Panc1 (cell line): ENCODE measurements at regions not wholly inside any gene's neighbourhood (a gene's known extent, or its start where the extent isn't known, plus 50 kb on each side); places are given as distances from the start of the nearest gene placed in this dataset.

Source experiments
- ATAC-seq: fragments of 200-7000 bp; cut with Tn5 transposase; 2 replicates; pipeline ENCODE4 v1.9.1; 2020; ENCODE audit warnings: mild to moderate bottlenecking, moderate library complexity
- BruUV-seq: library from RNA; stranded (reverse); fragments of 400-500 nt; replicated peaks from 2 replicates; lab custom pipeline; 2021; lab: Mats Ljungman, UMichigan
- CTCF ChIA-PET: fragments of 300-600 bp; sonication (Branson Sonifier 250); formaldehyde crosslinking; loops from one replicate; lab custom pipeline; 2022; ENCODE audit warnings: antibody characterized with exemption; lab: Charles Lee
- POLR2A ChIA-PET: fragments of 300-600 bp; sonication (Branson Sonifier 250); formaldehyde crosslinking; loops from one replicate; lab custom pipeline; 2022; ENCODE audit warnings: antibody characterized with exemption; lab: Charles Lee
- DNase-seq: peaks from one replicate; pipeline ENCODE4 v3.0.0-alpha.2; 2010; ENCODE audit warnings: low read depth, low spot score
- H3K27ac ChIP-seq: 2 replicates; pipeline ENCODE4 v1.5.1; 2011; ENCODE audit warnings: mild to moderate bottlenecking, low read length, inconsistent platforms
- H3K27me3 ChIP-seq: fragments of 200-500 bp; sonication (Bioruptor generic); 2 replicates; pipeline ENCODE4 v1.6.0; 2014; ENCODE audit warnings: low read length, inconsistent platforms; ENCODE audit not compliant: control insufficient read depth, insufficient read depth
- H3K36me3 ChIP-seq: fragments of 200-500 bp; sonication (Bioruptor generic); 2 replicates; pipeline ENCODE4 v1.5.1; 2014; ENCODE audit warnings: inconsistent platforms, mild to moderate bottlenecking, low read length, moderate library complexity; ENCODE audit not compliant: control insufficient read depth, insufficient read depth
- H3K4me1 ChIP-seq: 2 replicates; pipeline ENCODE4 v1.5.1; 2011; ENCODE audit warnings: inconsistent platforms, mild to moderate bottlenecking, low read length, moderate library complexity; ENCODE audit not compliant: control insufficient read depth, insufficient read depth
- H3K4me3 ChIP-seq, 2 experiments: 2 replicates each; pipeline ENCODE4 v1.5.1; 2011 to 2012; ENCODE audit warnings: low read depth in 2 of 2, low read length in 2 of 2, mild to moderate bottlenecking in 2 of 2, inconsistent platforms in 1 of 2, moderate library complexity in 1 of 2
- H3K9me3 ChIP-seq: fragments of 200-500 bp; sonication (Bioruptor generic); 2 replicates; pipeline ENCODE4 v1.5.1; 2014; ENCODE audit warnings: low read depth, mild to moderate bottlenecking, inconsistent platforms, low read length, moderate library complexity; ENCODE audit not compliant: control insufficient read depth, insufficient read depth
- POLR2AphosphoS5 ChIP-seq: IDR thresholded peaks from 2 replicates; pipeline ENCODE4 v1.6.1; 2012; ENCODE audit warnings: mild to moderate bottlenecking, low read depth, low read length, moderate library complexity
- REST ChIP-seq, 2 experiments: IDR thresholded peaks; 2 replicates each; pipeline ENCODE4 v1.6.1; 2011 to 2012; ENCODE audit warnings: low read depth in 2 of 2, control low read depth in 1 of 2, low read length in 1 of 2, mild to moderate bottlenecking in 1 of 2, moderate library complexity in 1 of 2; ENCODE audit not compliant: insufficient read depth in 1 of 2
- SIN3A ChIP-seq: IDR thresholded peaks from 2 replicates; pipeline ENCODE4 v1.6.1; 2012; ENCODE audit warnings: low read depth, mild to moderate bottlenecking, low read length, moderate library complexity, borderline replicate concordance; ENCODE audit not compliant: insufficient read depth
- TCF7L2 ChIP-seq: IDR thresholded peaks from 2 replicates; pipeline ENCODE4 v1.6.1; 2011; ENCODE audit warnings: mild to moderate bottlenecking, low read depth, low read length, inconsistent platforms
- in situ Hi-C: cut with HindIII; loops from 2 replicates; pipeline ENCODE4 v1.10.0; 2016; ENCODE audit warnings: low sequenced_read_pairs, low pct_unique_long_range_greater_than_20kb
- intact Hi-C: fragments of 100-400 bp; cut with micrococcal nuclease; formaldehyde crosslinking; loops from one replicate; pipeline ENCODE4 v1.10.0; 2022; ENCODE audit not compliant: unreplicated experiment
- TF ChIP-seq, protein P1 (sequence below): fragments of 450-650 bp; IDR thresholded peaks from 2 replicates; pipeline ENCODE4 v1.5.1; 2017; ENCODE audit warnings: mild to moderate bottlenecking

DNA sequence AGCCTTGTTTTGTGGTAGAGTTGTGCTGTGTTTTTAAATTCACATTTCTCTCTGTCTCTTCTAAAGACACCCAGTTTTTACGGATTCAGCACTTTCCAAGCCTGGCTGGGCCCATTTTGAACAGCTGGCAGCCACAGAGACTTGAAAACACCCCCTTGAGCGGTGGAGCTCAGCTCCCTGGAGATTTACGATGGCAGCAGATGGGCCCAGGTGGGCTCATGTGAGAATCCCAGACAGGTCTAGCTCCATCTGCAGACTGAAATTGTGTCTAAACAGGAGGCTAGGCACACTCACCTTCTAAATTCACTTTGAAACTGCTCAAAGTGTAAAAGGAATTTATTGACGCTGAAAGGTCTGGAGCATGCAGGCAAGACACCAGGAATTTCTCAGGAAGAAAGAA lies 232.0 kb upstream of the HES1 start:
- ChIA-PET POLR2A (no interaction called here), CTCF (no interaction called here)
- Histone ChIP-seq H3K4me3 (no peak overlapping the region), H3K27me3 (no peaks in the 10 kb centered on the region), H3K4me1 (no peaks in the 10 kb centered on the region), H3K9me3 (peaks cover 15% of the 10 kb centered on the region; the same call in 1 of the 2 replicates), H3K36me3 (no peaks in the 10 kb centered on the region), H3K27ac (no peak overlapping the region)
- intact Hi-C loops = no loop called here
- no TSS peak for BruUV-seq
- ATAC-seq = no peak
- in situ Hi-C loops = no loop called here
- no peak for TF ChIP-seq TCF7L2
- no peak for TF ChIP-seq POLR2AphosphoS5
- TF ChIP-seq REST (IDR thresholded peaks at IDR 0.05; ENCODE audit: insufficient read depth in 1 of 2, low read depth in 2 of 2, low read length in 1 of 2) = no peak
- TF ChIP-seq, protein P1, sequence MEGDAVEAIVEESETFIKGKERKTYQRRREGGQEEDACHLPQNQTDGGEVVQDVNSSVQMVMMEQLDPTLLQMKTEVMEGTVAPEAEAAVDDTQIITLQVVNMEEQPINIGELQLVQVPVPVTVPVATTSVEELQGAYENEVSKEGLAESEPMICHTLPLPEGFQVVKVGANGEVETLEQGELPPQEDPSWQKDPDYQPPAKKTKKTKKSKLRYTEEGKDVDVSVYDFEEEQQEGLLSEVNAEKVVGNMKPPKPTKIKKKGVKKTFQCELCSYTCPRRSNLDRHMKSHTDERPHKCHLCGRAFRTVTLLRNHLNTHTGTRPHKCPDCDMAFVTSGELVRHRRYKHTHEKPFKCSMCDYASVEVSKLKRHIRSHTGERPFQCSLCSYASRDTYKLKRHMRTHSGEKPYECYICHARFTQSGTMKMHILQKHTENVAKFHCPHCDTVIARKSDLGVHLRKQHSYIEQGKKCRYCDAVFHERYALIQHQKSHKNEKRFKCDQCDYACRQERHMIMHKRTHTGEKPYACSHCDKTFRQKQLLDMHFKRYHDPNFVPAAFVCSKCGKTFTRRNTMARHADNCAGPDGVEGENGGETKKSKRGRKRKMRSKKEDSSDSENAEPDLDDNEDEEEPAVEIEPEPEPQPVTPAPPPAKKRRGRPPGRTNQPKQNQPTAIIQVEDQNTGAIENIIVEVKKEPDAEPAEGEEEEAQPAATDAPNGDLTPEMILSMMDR = no peak
- TF ChIP-seq SIN3A = no peak
- DNase-seq = no peak

DNA sequence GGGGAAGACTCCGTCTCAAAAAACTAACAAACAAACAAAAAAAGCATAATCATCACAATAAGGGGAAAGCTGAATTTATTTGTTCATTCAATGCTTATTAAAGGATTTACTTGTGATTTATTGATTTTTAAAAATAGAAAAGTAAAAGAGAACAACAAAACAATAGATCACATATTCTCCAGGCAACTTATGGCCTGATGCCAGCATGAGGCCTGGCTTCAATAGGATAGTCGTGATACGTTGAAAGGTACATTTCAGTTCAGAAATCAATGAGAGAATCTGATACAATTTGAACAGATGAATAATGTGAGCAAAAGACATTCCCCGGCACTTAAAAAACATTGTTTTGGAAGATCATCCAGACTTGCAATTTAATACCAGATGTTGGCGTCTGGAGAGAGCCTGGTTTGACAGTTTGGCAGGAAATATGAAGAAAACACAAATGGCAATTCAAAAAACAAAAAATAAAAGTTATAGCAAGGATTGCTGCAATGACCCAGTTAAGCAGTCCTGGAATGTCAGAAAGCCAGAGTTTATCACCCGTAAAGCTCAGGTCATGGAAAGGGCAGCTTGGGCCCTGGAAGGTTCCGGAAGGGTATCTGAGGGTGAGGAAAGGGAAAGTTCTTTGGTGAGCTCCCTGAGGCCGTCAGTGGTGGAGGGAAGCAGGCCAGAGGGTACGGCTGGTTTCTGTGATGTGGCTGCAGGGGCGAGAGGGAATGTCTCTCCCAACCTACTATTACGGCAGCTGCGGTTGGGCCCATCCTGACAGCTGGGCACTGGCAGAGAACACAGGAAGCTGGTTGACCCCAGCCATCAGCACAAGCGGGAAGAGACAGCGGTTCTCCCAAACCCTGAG lies 230.2 kb upstream of the HES1 start:
- BruUV-seq = no TSS peak
- in situ Hi-C loops (no loop called here), intact Hi-C loops (no loop called here)
- H3K27me3 ChIP-seq = no peaks in the 10 kb centered on the region
- H3K4me3 ChIP-seq = no peak overlapping the region
- H3K36me3 ChIP-seq = no peaks in the 10 kb centered on the region
- TF ChIP-seq, protein P1 = no peak
- no peak for TF ChIP-seq TCF7L2
- TF ChIP-seq REST (IDR thresholded peaks at IDR 0.05; ENCODE audit: insufficient read depth in 1 of 2, low read depth in 2 of 2, low read length in 1 of 2) = no peak
- TF ChIP-seq SIN3A = no peak
- TF ChIP-seq POLR2AphosphoS5 = no peak
- H3K27ac ChIP-seq = no peak overlapping the region; the same call in 1 of the 2 replicates
- CTCF ChIA-PET = no interaction called here
- peaks cover 5% of the 10 kb centered on the region; the same call in 1 of the 2 replicates for H3K4me1 ChIP-seq
- H3K9me3 ChIP-seq = peaks cover 15% of the 10 kb centered on the region; the same call in 1 of the 2 replicates
- no peak for ATAC-seq
- POLR2A ChIA-PET = no interaction called here
- DNase-seq = no peak
